ENCODE measurements at regions not wholly inside any gene's neighbourhood (a gene's known extent, or its start where the extent isn't known, plus 50 kb on each side); places are given as distances from the start of the nearest gene placed in this dataset.
"Not testable (repeated sequence)": the region's sequence is repeated elsewhere in the genome, so short reads cannot be mapped to it uniquely, and the experiment has no call there.

GRCh38 chr2:35582637-35583036 lies 772.9 kb upstream of the CRIM1 start:
- DNase-seq (ENCODE audit: low read depth): no peak

GRCh38 chr2:35580956-35581355 lies 774.6 kb upstream of the CRIM1 start:
- DNase-seq (ENCODE audit: low read depth): no peak

- DNase-seq (ENCODE audit: low read depth): not testable (repeated sequence)
Measured at GRCh38 chr2:35568574-35568973, 787.0 kb upstream of the CRIM1 start.

- DNase-seq (ENCODE audit: low read depth): no peak
Measured at GRCh38 chr2:35562488-35562887, 793.1 kb upstream of the CRIM1 start.

- DNase-seq (ENCODE audit: low read depth): peak; percentile 57
Measured at GRCh38 chr2:35548171-35548570, 807.4 kb upstream of the CRIM1 start.

GRCh38 chr2:35545301-35545700 lies 810.3 kb upstream of the CRIM1 start:
- DNase-seq (ENCODE audit: low read depth): no peak

GRCh38 chr2:35538796-35539195 lies 816.8 kb upstream of the CRIM1 start:
- peak; percentile 32 for DNase-seq (ENCODE audit: low read depth)

GRCh38 chr2:35530615-35531135 lies 824.9 kb upstream of the CRIM1 start:
- DNase-seq (ENCODE audit: low read depth): no peak

- no peak for DNase-seq (ENCODE audit: low read depth)
Measured at GRCh38 chr2:35526741-35527140, 828.8 kb upstream of the CRIM1 start.

- no peak for DNase-seq (ENCODE audit: low read depth)
Measured at GRCh38 chr2:35522450-35522849, 833.1 kb upstream of the CRIM1 start.

GRCh38 chr2:35510636-35511035 lies 844.9 kb upstream of the CRIM1 start:
- DNase-seq (ENCODE audit: low read depth): no peak

GRCh38 chr2:35508601-35509000 lies 847.0 kb upstream of the CRIM1 start:
- no peak for DNase-seq (ENCODE audit: low read depth)

- no peak for DNase-seq (ENCODE audit: low read depth)
Measured at GRCh38 chr2:35504419-35504818, 851.2 kb upstream of the CRIM1 start.

GRCh38 chr2:35503738-35504199 lies 851.8 kb upstream of the CRIM1 start:
- peak; percentile 52 for DNase-seq (ENCODE audit: low read depth)

GRCh38 chr2:35503311-35503710 lies 852.3 kb upstream of the CRIM1 start:
- peak; percentile 7 for DNase-seq (ENCODE audit: low read depth)

GRCh38 chr2:35501076-35501475 lies 854.5 kb upstream of the CRIM1 start:
- peak; percentile 2 for DNase-seq (ENCODE audit: low read depth)

- no peak for DNase-seq (ENCODE audit: low read depth)
Measured at GRCh38 chr2:35496022-35496421, 859.6 kb upstream of the CRIM1 start.

GRCh38 chr2:35495182-35495581 lies 860.4 kb upstream of the CRIM1 start:
- no peak for DNase-seq (ENCODE audit: low read depth)

GRCh38 chr2:35478121-35478520 lies 877.5 kb upstream of the CRIM1 start:
- not testable (repeated sequence) for DNase-seq (ENCODE audit: low read depth)

- peak; percentile 66 for DNase-seq (ENCODE audit: low read depth)
Measured at GRCh38 chr2:35468245-35468644, 887.3 kb upstream of the CRIM1 start.

- no peak for DNase-seq (ENCODE audit: low read depth)
Measured at GRCh38 chr2:35463805-35464596, 891.6 kb upstream of the CRIM1 start.

- DNase-seq (ENCODE audit: low read depth): peak; percentile 57
Measured at GRCh38 chr2:35462226-35462998, 893.2 kb upstream of the CRIM1 start.

- no peak for DNase-seq (ENCODE audit: low read depth)
Measured at GRCh38 chr2:35461406-35461805, 894.2 kb upstream of the CRIM1 start.
